AG04449 (cell line): ENCODE measurements at regions not wholly inside any gene's neighbourhood (a gene's known extent, or its start where the extent isn't known, plus 50 kb on each side); places are given as distances from the start of the nearest gene placed in this dataset.

Source experiments
- CTCF ChIA-PET: fragments of 350-600 bp; formaldehyde crosslinking; extraction: SDS; loops from one replicate; lab custom pipeline; 2021; ENCODE audit warnings: antibody characterized with exemption; lab: Yijun Ruan, JAX
- POLR2A ChIA-PET: fragments of 400-600, 350-600 bp; formaldehyde crosslinking; extraction: SDS; loops from one replicate; lab custom pipeline; 2020; ENCODE audit warnings: antibody characterized with exemption, inconsistent platforms; lab: Yijun Ruan, JAX
- DNase-seq: peaks from one replicate; pipeline ENCODE4 v3.0.0-alpha.2; 2010; ENCODE audit warnings: low read depth, low spot score
- H3K4me3 ChIP-seq: 2 replicates; pipeline ENCODE4 v1.5.1; 2011; ENCODE audit warnings: low read depth, mild to moderate bottlenecking, control low read depth, low read length
- TF ChIP-seq, protein P1 (sequence below): IDR thresholded peaks from one replicate; pipeline ENCODE4 v1.5.1; 2011; ENCODE audit warnings: mild to moderate bottlenecking, moderate library complexity, low read length, control low read depth, inconsistent platforms; ENCODE audit not compliant: insufficient read depth; ENCODE audit errors: missing control alignments

DNA sequence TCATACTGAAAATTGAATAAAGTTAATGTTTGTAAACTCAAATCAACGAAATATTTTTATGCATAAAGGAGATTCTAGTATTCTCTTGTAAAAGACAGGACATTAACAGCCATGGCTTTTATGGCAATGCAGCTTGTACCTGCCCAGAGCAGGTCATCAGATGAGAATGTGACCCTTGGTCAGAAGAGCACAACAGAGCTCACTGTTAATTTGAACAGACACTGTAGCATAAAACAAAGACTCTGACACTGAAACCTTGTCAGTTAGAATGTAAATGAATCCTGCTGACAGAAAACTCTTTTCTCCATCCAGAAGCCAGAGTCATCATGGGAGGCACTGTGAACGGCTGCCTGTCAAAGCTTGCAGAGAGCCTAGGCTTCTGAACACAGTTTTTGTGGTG, 410.6 kb downstream of the RAP2B start:
- DNase-seq, result no peak
- no peak overlapping the region for H3K4me3 ChIP-seq
- POLR2A ChIA-PET, result no interaction called here
- CTCF ChIA-PET, result no interaction called here
- TF ChIP-seq, protein P1, sequence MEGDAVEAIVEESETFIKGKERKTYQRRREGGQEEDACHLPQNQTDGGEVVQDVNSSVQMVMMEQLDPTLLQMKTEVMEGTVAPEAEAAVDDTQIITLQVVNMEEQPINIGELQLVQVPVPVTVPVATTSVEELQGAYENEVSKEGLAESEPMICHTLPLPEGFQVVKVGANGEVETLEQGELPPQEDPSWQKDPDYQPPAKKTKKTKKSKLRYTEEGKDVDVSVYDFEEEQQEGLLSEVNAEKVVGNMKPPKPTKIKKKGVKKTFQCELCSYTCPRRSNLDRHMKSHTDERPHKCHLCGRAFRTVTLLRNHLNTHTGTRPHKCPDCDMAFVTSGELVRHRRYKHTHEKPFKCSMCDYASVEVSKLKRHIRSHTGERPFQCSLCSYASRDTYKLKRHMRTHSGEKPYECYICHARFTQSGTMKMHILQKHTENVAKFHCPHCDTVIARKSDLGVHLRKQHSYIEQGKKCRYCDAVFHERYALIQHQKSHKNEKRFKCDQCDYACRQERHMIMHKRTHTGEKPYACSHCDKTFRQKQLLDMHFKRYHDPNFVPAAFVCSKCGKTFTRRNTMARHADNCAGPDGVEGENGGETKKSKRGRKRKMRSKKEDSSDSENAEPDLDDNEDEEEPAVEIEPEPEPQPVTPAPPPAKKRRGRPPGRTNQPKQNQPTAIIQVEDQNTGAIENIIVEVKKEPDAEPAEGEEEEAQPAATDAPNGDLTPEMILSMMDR, result no peak

DNA sequence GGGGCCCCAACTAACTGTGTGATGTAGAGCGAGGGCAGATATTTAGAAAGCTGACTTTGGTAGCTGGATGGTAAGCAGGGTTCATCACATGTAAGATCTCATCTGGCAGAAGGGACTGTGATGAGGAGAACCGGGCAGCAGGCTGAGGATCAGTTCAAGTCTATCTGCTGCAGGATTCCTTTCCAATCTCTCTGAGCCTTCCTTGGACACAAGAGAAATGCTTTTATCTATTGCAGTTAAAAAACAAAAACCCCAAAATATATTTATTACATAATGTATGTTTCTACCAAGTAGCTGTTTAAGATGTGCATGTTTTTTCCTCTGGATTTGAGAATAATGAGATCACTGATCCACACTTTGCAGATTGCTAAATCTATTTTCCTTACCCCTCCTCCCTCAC, 411.5 kb downstream of the RAP2B start:
- no peak overlapping the region for H3K4me3 ChIP-seq
- TF ChIP-seq, protein P1, result no peak
- ChIA-PET CTCF (no interaction called here), POLR2A (no interaction called here)
- DNase-seq, result no peak

DNA sequence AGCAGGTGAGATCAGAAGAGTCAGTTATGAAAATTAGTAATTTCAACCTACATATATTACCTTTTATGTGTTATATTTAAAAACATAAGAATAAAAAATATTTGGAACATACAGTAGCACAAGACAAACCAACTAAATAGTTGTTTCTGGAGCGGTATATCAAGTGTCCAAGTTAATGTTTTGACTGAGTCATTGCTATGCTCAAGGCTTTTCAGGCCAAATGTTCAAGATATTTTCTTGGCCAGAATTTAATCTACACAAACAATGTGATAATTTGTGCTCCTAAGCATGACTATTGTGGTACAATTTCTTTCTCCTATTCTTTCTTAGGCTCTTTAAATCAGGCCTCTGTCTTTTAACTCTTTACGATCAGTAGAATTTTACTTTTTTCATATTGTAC, 412.4 kb downstream of the RAP2B start:
- ChIA-PET CTCF (no interaction called here), POLR2A (no interaction called here)
- TF ChIP-seq, protein P1, result no peak
- H3K4me3 ChIP-seq, result no peak overlapping the region
- no peak for DNase-seq

DNA sequence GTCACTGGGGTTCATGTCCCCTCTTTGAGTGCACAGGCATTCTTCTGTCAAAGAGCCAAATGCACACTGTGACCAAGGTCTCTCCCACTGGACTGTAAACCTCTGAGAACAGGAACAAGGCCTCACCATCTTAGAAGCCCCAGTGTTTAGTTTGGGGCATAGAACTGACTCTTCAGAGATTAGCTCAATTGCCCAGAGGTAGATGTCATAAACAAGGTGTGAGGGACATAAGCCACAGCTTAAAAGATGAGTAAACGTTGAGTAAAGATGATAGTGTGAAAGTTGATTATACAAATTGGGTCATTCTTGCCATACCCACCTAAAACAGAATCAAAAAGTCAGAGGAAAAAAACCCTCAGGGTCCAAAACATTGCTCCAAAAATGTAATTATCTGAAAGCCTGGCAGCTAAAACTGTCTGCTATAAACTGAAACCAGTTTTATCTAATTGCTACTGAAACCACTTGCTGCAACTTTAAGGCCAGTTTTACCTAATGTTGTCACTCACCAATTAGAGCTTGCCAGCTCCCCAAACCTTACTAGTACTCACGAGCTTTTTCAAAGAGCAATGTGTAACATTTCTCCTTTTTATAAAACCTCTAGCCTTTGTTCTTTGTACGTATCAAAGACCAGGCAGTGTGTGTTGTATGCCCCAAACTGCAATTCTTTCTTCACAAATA, 415.2 kb downstream of the RAP2B start:
- ChIA-PET CTCF (interaction anchor here (1.4 kb wide), 1 partner anchor 412 kb away, joined by 3 read pairs; no protein-coding TSS in a partner anchor), POLR2A (no interaction called here)
- H3K4me3 ChIP-seq, result no peak overlapping the region
- DNase-seq, result no peak
- TF ChIP-seq, protein P1, result no peak

DNA sequence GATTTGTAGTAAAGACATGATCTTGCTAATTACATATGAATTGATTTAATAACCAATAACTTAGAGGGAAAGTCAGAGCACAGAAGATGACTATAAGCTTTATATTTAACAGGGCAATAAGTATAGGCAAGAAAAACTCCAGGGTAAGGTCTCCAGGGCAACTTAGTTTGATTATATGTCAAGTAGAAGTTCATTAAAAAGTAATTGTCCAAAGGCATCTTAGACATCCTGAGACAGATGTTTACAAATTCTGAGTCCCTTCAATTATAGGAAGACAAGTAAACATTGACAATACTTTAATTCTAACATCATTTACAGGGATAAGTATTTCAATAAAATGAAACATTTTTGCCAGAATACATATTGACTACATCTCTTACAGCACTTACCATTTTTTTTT, 416.0 kb downstream of the RAP2B start:
- H3K4me3 ChIP-seq, result no peak overlapping the region
- CTCF ChIA-PET, result interaction anchor here (1.4 kb wide), 1 partner anchor 413 kb away, joined by 3 read pairs; no protein-coding TSS in a partner anchor
- TF ChIP-seq, protein P1, result no peak
- DNase-seq, result no peak
- POLR2A ChIA-PET, result no interaction called here

DNA sequence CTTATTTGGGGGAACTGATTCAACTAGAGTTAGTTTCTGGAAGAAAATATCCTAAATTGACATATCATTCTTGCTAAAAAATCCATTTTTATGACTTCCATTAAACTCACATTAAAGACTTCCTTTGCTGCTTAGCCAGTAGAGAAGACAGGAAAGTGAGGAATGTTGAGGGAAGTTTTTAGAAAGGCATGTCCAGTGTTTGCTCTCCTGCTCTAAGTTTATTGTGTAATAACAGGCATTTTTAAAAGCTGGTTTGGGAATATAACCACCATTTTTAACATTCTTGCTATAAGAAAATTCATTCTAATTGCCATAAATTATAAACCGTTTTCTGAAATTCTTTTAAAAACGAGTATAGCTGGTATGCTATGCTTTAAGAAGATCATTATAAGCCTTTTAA, 428.0 kb downstream of the RAP2B start:
- H3K4me3 ChIP-seq, result no peak overlapping the region
- CTCF ChIA-PET, result no interaction called here
- POLR2A ChIA-PET, result no interaction called here
- TF ChIP-seq, protein P1, result no peak
- no peak for DNase-seq
